PC-3 (cell line): ENCODE measurements at regions not wholly inside any gene's neighbourhood (a gene's known extent, or its start where the extent isn't known, plus 50 kb on each side); places are given as distances from the start of the nearest gene placed in this dataset.

Experiments
- EZH2 ChIP-seq: fragments of 300-600 bp; sonication (generic); IDR thresholded peaks from one replicate; pipeline ENCODE4 v1.6.1; 2017; ENCODE audit warnings: antibody characterized with exemption, mild to moderate bottlenecking, low read length; ENCODE audit not compliant: unreplicated experiment
- EZH2phosphoT487 ChIP-seq: fragments of 300-600 bp; sonication (generic); IDR thresholded peaks from 2 replicates; pipeline ENCODE4 v1.6.1; 2018; ENCODE audit warnings: mild to moderate bottlenecking, antibody characterized with exemption, low read length, borderline replicate concordance
- TF ChIP-seq, protein P1 (sequence below): fragments of 300-600 bp; sonication (generic); conservative IDR thresholded peaks from 2 replicates; pipeline ENCODE4 v1.5.1; 2017; ENCODE audit warnings: antibody characterized with exemption, low read depth, mild to moderate bottlenecking, low read length

DNA sequence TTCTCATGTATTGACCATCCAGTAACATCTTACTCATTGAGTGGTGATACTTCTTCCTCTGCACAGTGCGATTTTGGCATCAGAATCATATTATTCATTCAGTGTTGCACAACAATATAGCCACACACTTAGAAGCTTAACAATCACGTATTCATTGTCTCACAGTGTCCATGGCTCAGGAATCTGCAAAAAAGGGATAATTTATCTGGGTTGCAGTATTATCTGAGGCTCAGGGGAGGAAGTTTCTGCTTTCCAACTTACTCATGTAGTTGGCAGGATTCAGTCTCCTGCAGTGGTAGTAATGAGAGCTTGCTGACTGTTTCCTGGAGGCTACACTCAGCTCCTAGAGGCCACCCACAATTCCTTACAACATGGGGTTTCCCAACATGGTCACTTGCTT lies 803.6 kb downstream of the SORCS1 start:
- TF ChIP-seq, protein P1, sequence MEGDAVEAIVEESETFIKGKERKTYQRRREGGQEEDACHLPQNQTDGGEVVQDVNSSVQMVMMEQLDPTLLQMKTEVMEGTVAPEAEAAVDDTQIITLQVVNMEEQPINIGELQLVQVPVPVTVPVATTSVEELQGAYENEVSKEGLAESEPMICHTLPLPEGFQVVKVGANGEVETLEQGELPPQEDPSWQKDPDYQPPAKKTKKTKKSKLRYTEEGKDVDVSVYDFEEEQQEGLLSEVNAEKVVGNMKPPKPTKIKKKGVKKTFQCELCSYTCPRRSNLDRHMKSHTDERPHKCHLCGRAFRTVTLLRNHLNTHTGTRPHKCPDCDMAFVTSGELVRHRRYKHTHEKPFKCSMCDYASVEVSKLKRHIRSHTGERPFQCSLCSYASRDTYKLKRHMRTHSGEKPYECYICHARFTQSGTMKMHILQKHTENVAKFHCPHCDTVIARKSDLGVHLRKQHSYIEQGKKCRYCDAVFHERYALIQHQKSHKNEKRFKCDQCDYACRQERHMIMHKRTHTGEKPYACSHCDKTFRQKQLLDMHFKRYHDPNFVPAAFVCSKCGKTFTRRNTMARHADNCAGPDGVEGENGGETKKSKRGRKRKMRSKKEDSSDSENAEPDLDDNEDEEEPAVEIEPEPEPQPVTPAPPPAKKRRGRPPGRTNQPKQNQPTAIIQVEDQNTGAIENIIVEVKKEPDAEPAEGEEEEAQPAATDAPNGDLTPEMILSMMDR, result no peak
- TF ChIP-seq EZH2 (no peak), EZH2phosphoT487 (no peak)
